ENCODE measurements at regions not wholly inside any gene's neighbourhood (a gene's known extent, or its start where the extent isn't known, plus 50 kb on each side); places are given as distances from the start of the nearest gene placed in this dataset.

DNA sequence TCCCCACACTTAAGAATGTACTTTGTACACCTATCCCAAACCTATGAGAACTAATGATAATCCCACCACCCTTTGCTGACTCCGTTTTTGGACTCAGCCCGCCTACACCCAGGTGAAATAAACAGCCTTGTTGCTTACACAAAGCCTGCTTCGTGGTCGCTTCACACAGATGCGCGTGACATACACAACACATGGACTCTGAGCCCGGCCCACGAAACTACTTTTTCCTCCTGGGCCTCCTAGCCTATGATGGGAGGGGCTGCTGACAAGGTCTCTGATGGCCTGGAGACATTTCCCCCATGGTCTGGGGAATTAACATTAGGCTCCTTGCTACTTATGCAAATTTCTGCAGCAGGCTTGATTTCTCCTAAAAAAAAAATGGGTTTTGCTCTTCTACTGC, 1176.4 kb upstream of the RAG2 start:
- Histone ChIP-seq H2AFZ (ENCODE audit: low read depth, low read length) (no peak overlapping the region), H3K27ac (ENCODE audit: low read length) (no peak overlapping the region), H3K4me3 (ENCODE audit: low read length) (no peak overlapping the region), H3K79me2 (replicated peaks; ENCODE audit: insufficient read depth, low read length) (no peaks in the 10 kb centered on the region), H3K9ac (ENCODE audit: low read length) (no peak overlapping the region), H3F3A (ENCODE audit: insufficient read depth, low read length, poor library complexity, severe bottlenecking) (no peaks in the 10 kb centered on the region), H3K9me3 (ENCODE audit: low read length) (no peaks in the 10 kb centered on the region), H3K36me3 (ENCODE audit: insufficient read depth, low read length) (no peaks in the 10 kb centered on the region), H3K27me3 (ENCODE audit: insufficient read depth, low read depth, low read length) (no peaks in the 10 kb centered on the region), H3K9me2 (ENCODE audit: insufficient read depth, low read length) (no peaks in the 10 kb centered on the region), H3K4me2 (ENCODE audit: low read length) (no peak overlapping the region), H4K20me1 (ENCODE audit: insufficient read depth) (no peaks in the 10 kb centered on the region)
- TF ChIP-seq MXI1 (conservative IDR thresholded peaks at IDR 0.05; ENCODE audit: poor library complexity, severe bottlenecking) (no peak), EZH2 (IDR thresholded peaks at IDR 0.05; ENCODE audit: borderline replicate concordance, insufficient read depth, low read length, poor library complexity, severe bottlenecking) (no peak), TAF1 (IDR thresholded peaks at IDR 0.05; ENCODE audit: low read depth) (no peak), SMC3 (conservative IDR thresholded peaks at IDR 0.05; ENCODE audit: poor library complexity) (no peak), EP300 (conservative IDR thresholded peaks at IDR 0.05; ENCODE audit: poor library complexity, severe bottlenecking) (no peak), POLR2AphosphoS5 (IDR thresholded peaks at IDR 0.05) (no peak), RAD21 (conservative IDR thresholded peaks at IDR 0.05) (no peak)
- TF ChIP-seq, protein P1, sequence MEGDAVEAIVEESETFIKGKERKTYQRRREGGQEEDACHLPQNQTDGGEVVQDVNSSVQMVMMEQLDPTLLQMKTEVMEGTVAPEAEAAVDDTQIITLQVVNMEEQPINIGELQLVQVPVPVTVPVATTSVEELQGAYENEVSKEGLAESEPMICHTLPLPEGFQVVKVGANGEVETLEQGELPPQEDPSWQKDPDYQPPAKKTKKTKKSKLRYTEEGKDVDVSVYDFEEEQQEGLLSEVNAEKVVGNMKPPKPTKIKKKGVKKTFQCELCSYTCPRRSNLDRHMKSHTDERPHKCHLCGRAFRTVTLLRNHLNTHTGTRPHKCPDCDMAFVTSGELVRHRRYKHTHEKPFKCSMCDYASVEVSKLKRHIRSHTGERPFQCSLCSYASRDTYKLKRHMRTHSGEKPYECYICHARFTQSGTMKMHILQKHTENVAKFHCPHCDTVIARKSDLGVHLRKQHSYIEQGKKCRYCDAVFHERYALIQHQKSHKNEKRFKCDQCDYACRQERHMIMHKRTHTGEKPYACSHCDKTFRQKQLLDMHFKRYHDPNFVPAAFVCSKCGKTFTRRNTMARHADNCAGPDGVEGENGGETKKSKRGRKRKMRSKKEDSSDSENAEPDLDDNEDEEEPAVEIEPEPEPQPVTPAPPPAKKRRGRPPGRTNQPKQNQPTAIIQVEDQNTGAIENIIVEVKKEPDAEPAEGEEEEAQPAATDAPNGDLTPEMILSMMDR (IDR thresholded peaks at IDR 0.05; ENCODE audit: poor library complexity, severe bottlenecking): no peak
- TF ChIP-seq, protein P2, sequence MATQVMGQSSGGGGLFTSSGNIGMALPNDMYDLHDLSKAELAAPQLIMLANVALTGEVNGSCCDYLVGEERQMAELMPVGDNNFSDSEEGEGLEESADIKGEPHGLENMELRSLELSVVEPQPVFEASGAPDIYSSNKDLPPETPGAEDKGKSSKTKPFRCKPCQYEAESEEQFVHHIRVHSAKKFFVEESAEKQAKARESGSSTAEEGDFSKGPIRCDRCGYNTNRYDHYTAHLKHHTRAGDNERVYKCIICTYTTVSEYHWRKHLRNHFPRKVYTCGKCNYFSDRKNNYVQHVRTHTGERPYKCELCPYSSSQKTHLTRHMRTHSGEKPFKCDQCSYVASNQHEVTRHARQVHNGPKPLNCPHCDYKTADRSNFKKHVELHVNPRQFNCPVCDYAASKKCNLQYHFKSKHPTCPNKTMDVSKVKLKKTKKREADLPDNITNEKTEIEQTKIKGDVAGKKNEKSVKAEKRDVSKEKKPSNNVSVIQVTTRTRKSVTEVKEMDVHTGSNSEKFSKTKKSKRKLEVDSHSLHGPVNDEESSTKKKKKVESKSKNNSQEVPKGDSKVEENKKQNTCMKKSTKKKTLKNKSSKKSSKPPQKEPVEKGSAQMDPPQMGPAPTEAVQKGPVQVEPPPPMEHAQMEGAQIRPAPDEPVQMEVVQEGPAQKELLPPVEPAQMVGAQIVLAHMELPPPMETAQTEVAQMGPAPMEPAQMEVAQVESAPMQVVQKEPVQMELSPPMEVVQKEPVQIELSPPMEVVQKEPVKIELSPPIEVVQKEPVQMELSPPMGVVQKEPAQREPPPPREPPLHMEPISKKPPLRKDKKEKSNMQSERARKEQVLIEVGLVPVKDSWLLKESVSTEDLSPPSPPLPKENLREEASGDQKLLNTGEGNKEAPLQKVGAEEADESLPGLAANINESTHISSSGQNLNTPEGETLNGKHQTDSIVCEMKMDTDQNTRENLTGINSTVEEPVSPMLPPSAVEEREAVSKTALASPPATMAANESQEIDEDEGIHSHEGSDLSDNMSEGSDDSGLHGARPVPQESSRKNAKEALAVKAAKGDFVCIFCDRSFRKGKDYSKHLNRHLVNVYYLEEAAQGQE (IDR thresholded peaks at IDR 0.05; ENCODE audit: borderline replicate concordance): no peak

GRCh38 chr11:37770145-37770544, 1172.1 kb upstream of the RAG2 start:
- Histone ChIP-seq H3K9ac (ENCODE audit: low read length) (no peak overlapping the region), H3K79me2 (replicated peaks; ENCODE audit: insufficient read depth, low read length) (no peaks in the 10 kb centered on the region), H3K27me3 (ENCODE audit: insufficient read depth, low read depth, low read length) (no peaks in the 10 kb centered on the region), H3K27ac (ENCODE audit: low read length) (no peak overlapping the region), H2AFZ (ENCODE audit: low read depth, low read length) (no peak overlapping the region), H3K36me3 (ENCODE audit: insufficient read depth, low read length) (no peaks in the 10 kb centered on the region), H3K4me3 (ENCODE audit: low read length) (no peak overlapping the region), H3F3A (ENCODE audit: insufficient read depth, low read length, poor library complexity, severe bottlenecking) (no peaks in the 10 kb centered on the region), H3K4me2 (ENCODE audit: low read length) (no peak overlapping the region), H3K9me2 (ENCODE audit: insufficient read depth, low read length) (no peaks in the 10 kb centered on the region), H4K20me1 (ENCODE audit: insufficient read depth) (no peaks in the 10 kb centered on the region), H3K9me3 (ENCODE audit: low read length) (no peaks in the 10 kb centered on the region)
- TF ChIP-seq SMC3 (conservative IDR thresholded peaks at IDR 0.05; ENCODE audit: poor library complexity) (no peak), MXI1 (conservative IDR thresholded peaks at IDR 0.05; ENCODE audit: poor library complexity, severe bottlenecking) (no peak), RAD21 (conservative IDR thresholded peaks at IDR 0.05) (no peak), EP300 (conservative IDR thresholded peaks at IDR 0.05; ENCODE audit: poor library complexity, severe bottlenecking) (no peak), EZH2 (IDR thresholded peaks at IDR 0.05; ENCODE audit: borderline replicate concordance, insufficient read depth, low read length, poor library complexity, severe bottlenecking) (no peak), TAF1 (IDR thresholded peaks at IDR 0.05; ENCODE audit: low read depth) (no peak), POLR2AphosphoS5 (IDR thresholded peaks at IDR 0.05) (no peak)
- TF ChIP-seq, protein P2 (IDR thresholded peaks at IDR 0.05; ENCODE audit: borderline replicate concordance): no peak
- TF ChIP-seq, protein P1 (IDR thresholded peaks at IDR 0.05; ENCODE audit: poor library complexity, severe bottlenecking): no peak
